Gastroesophageal sphincter (tissue), 4 donors: ENCODE measurements at regions not wholly inside any gene's neighbourhood (a gene's known extent, or its start where the extent isn't known, plus 50 kb on each side); places are given as distances from the start of the nearest gene placed in this dataset.

Source experiments
- ATAC-seq: fragments of 150-250 bp; one replicate; pipeline ENCODE4 v1.9.1; 2016; ENCODE audit warnings: mild to moderate bottlenecking, moderate library complexity
- H3K27ac ChIP-seq, 4 donors: fragments of 200-600 bp; sonication (generic) in 3 of 4; 1 replicate in 3 of 4; 2 replicates in 1 of 4; pipeline ENCODE4 v1.5.1; 2016 to 2019
- H3K27me3 ChIP-seq: fragments of 200-600 bp; sonication (generic); one replicate; pipeline ENCODE4 v1.5.1; 2019
- H3K36me3 ChIP-seq, 2 donors: fragments of 200-600 bp; sonication (generic); one replicate each; pipeline ENCODE4 v1.5.1; 2019; ENCODE audit warnings: control low read depth in 1 of 2
- H3K4me1 ChIP-seq, 3 donors: fragments of 200-600 bp; sonication (generic); 1 replicate in 2 of 3; 2 replicates in 1 of 3; pipeline ENCODE4 v1.5.1; 2016 to 2019; ENCODE audit warnings: control low read depth in 2 of 3
- H3K4me3 ChIP-seq, 2 donors: fragments of 200-600 bp; sonication (generic); one replicate each; pipeline ENCODE4 v1.5.1; 2019; ENCODE audit warnings: mild to moderate bottlenecking in 1 of 2, moderate library complexity in 1 of 2
- H3K9me3 ChIP-seq, 3 donors: fragments of 200-600 bp; sonication (generic); one replicate each; pipeline ENCODE4 v1.5.1; 2017 to 2019; ENCODE audit warnings: control low read depth in 2 of 3
- CTCF ChIP-seq, 4 experiments: fragments of 200-600 bp in 2 of 4; fragments of 450-650 bp in 2 of 4; sonication (generic) in 1 of 4; IDR thresholded peaks; one replicate each; pipeline ENCODE4 v1.5.1; 2017 to 2019; ENCODE audit warnings: antibody characterized with exemption in 4 of 4, mild to moderate bottlenecking in 2 of 4, moderate library complexity in 2 of 4
- EP300 ChIP-seq: sonication (generic); formaldehyde crosslinking; IDR thresholded peaks from one replicate; pipeline ENCODE4 v1.6.1; 2017; ENCODE audit warnings: antibody characterized with exemption, mild to moderate bottlenecking
- POLR2A ChIP-seq, 2 donors: fragments of 450-650 bp; IDR thresholded peaks; one replicate each; pipeline ENCODE4 v1.6.1; 2017; ENCODE audit warnings: antibody characterized with exemption in 2 of 2, mild to moderate bottlenecking in 2 of 2, moderate library complexity in 1 of 2
- POLR2AphosphoS5 ChIP-seq: sonication (generic); formaldehyde crosslinking; IDR thresholded peaks from one replicate; pipeline ENCODE4 v1.6.1; 2017; ENCODE audit warnings: antibody characterized with exemption
- WGBS, 2 donors: methylation state at CpG; one replicate each; pipeline ENCODE4 v1.1.5; 2018; ENCODE audit warnings: low coverage in 1 of 2; 5-methylcytosine and 5-hydroxymethylcytosine counted together

GRCh38 chr9:627336-627970 is 214.0 kb upstream of the DMRT1 start:
- WGBS, 2 donors = 50 to 67% methylated on average over 2 of the region's 2 CpGs
- peak overlapping the region in 3 of 4 donors; percentile 27 to 46 (median 44) for H3K27ac ChIP-seq
- no peak for TF ChIP-seq POLR2AphosphoS5
- no peak for TF ChIP-seq CTCF (IDR thresholded peaks at IDR 0.05)
- TF ChIP-seq POLR2A (IDR thresholded peaks at IDR 0.05) = no peak
- TF ChIP-seq EP300 = no peak
- H3K9me3 ChIP-seq = no peaks in the 10 kb centered on the region
- H3K36me3 ChIP-seq = no peaks in the 10 kb centered on the region
- no peak for ATAC-seq
- no peaks in the 10 kb centered on the region for H3K27me3 ChIP-seq
- peaks cover 0 to 45% (median 0%) of the 10 kb centered on the region in 3 donors for H3K4me1 ChIP-seq
- no peak overlapping the region for H3K4me3 ChIP-seq

GRCh38 chr9:629146-629545 is 212.4 kb upstream of the DMRT1 start:
- no peaks in the 10 kb centered on the region for H3K36me3 ChIP-seq
- no peaks in the 10 kb centered on the region for H3K27me3 ChIP-seq
- H3K4me1 ChIP-seq = peaks cover 0 to 45% (median 0%) of the 10 kb centered on the region in 3 donors
- no peak for ATAC-seq
- no peaks in the 10 kb centered on the region for H3K9me3 ChIP-seq
- H3K27ac ChIP-seq = no peak overlapping the region
- no peak for TF ChIP-seq CTCF (IDR thresholded peaks at IDR 0.05)
- TF ChIP-seq EP300 = no peak
- no peak for TF ChIP-seq POLR2A (IDR thresholded peaks at IDR 0.05)
- TF ChIP-seq POLR2AphosphoS5 = no peak
- 46 to 57% methylated on average over 2 to 3 of the region's 3 CpGs for WGBS, 2 donors
- no peak overlapping the region for H3K4me3 ChIP-seq

- H3K27me3 ChIP-seq = no peaks in the 10 kb centered on the region
- no peaks in the 10 kb centered on the region for H3K36me3 ChIP-seq
- TF ChIP-seq POLR2A (IDR thresholded peaks at IDR 0.05) (no peak), CTCF (IDR thresholded peaks at IDR 0.05) (no peak), POLR2AphosphoS5 (no peak)
- no peaks in the 10 kb centered on the region for H3K9me3 ChIP-seq
- 82 to 88% methylated on average over 6 to 7 of the region's 7 CpGs for WGBS, 2 donors
- H3K4me1 ChIP-seq = peaks cover 0 to 31% (median 0%) of the 10 kb centered on the region in 3 donors
- no peak overlapping the region for H3K4me3 ChIP-seq
- H3K27ac ChIP-seq = no peak overlapping the region
- no peak for ATAC-seq
These were observed 210.7 kb upstream of the DMRT1 start for GRCh38 chr9:630817-631216.

DNA sequence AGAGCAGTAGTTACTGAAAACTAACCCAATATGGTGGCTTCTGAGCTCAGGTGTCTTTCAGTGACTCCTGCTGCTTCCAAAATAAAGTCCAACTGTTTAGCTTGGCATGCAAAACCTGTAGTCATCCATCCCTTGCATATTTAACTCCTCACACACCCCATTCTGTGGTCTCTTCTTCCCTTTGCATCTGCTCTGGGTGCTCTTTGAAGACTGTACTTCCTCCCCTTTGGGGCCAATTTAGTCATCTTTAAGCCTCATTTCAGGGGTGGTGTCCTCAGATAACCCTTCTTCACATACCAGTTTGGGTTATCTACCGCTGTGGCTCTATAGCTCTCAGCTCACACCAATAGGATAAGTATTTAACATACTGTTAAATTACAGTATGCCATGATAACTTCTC is 209.9 kb upstream of the DMRT1 start:
- TF ChIP-seq CTCF (IDR thresholded peaks at IDR 0.05) (no peak), POLR2A (IDR thresholded peaks at IDR 0.05) (no peak), EP300 (no peak)
- 88% methylated on average over 1 of the region's 1 CpG; no CpG with 5 or more reads in 1 of the 2 donors for WGBS, 2 donors
- Histone ChIP-seq H3K4me3 (no peak overlapping the region), H3K27ac (no peak overlapping the region), H3K27me3 (no peaks in the 10 kb centered on the region), H3K36me3 (no peaks in the 10 kb centered on the region), H3K9me3 (no peaks in the 10 kb centered on the region), H3K4me1 (peaks cover 0 to 23% (median 0%) of the 10 kb centered on the region in 3 donors)
- no peak for ATAC-seq

GRCh38 chr9:633461-633860 is 208.0 kb upstream of the DMRT1 start:
- TF ChIP-seq EP300 = no peak
- TF ChIP-seq POLR2A (IDR thresholded peaks at IDR 0.05) = no peak
- TF ChIP-seq CTCF (IDR thresholded peaks at IDR 0.05) = no peak
- no peak for TF ChIP-seq POLR2AphosphoS5
- Histone ChIP-seq H3K36me3 (no peaks in the 10 kb centered on the region), H3K9me3 (no peaks in the 10 kb centered on the region), H3K27me3 (no peaks in the 10 kb centered on the region), H3K27ac (no peak overlapping the region), H3K4me1 (peaks cover 0 to 4% (median 0%) of the 10 kb centered on the region in 3 donors), H3K4me3 (no peak overlapping the region)
- 100% methylated on average over 1 of the region's 1 CpG; no CpG with 5 or more reads in 1 of the 2 donors for WGBS, 2 donors
- no peak for ATAC-seq
